CD4-positive, alpha-beta T cell (primary cell): ENCODE measurements at regions not wholly inside any gene's neighbourhood (a gene's known extent, or its start where the extent isn't known, plus 50 kb on each side); places are given as distances from the start of the nearest gene placed in this dataset.

Source experiments
- ATAC-seq: fragments of 200-7000 bp; cut with Tn5 transposase; one replicate; pipeline ENCODE4 v1.10.0; 2022; ENCODE audit warnings: mild to moderate bottlenecking; ENCODE audit not compliant: poor library complexity
- CTCF ChIA-PET: fragments of 350-600 bp; sonication (Branson Sonifier 250); formaldehyde crosslinking; loops from one replicate; lab custom pipeline; 2021; ENCODE audit warnings: antibody characterized with exemption, inconsistent platforms; lab: Charles Lee
- POLR2A ChIA-PET: fragments of 350-600 bp; sonication (Branson Sonifier 250); formaldehyde crosslinking; loops from one replicate; lab custom pipeline; 2021; ENCODE audit warnings: antibody characterized with exemption, inconsistent platforms; lab: Charles Lee
- DNase-seq, 14 experiments: peaks; one replicate each; pipeline ENCODE4 v3.0.0-alpha.2; 2013 to 2020; ENCODE audit warnings: mixed read lengths in 2 of 14
- H3K27ac ChIP-seq, 2 donors: one replicate each; pipeline versions ENCODE4 v1.5.1 to v1.7.0; 2013; ENCODE audit warnings: low read length in 2 of 2, low read depth in 1 of 2, mild to moderate bottlenecking in 1 of 2
- H3K27me3 ChIP-seq, 2 experiments: 1 replicate in 1 of 2; 2 replicates in 1 of 2; pipeline versions ENCODE4 v1.6.1 to v1.7.0; 2013; ENCODE audit warnings: low read length in 2 of 2, control low read depth in 1 of 2, mild to moderate bottlenecking in 1 of 2, moderate library complexity in 1 of 2; ENCODE audit not compliant: insufficient read depth in 2 of 2, control insufficient read depth in 1 of 2
- H3K36me3 ChIP-seq: one replicate; pipeline ENCODE4 v1.6.1; 2013; ENCODE audit warnings: low read length, control low read depth; ENCODE audit not compliant: insufficient read depth
- H3K4me1 ChIP-seq: one replicate; pipeline ENCODE4 v1.6.1; 2013; ENCODE audit warnings: low read length, control low read depth; ENCODE audit not compliant: insufficient read depth
- H3K4me3 ChIP-seq: one replicate; pipeline ENCODE4 v1.5.1; 2013; ENCODE audit warnings: mild to moderate bottlenecking, low read length, moderate library complexity
- H3K9me3 ChIP-seq, 2 experiments: 1 replicate in 1 of 2; 2 replicates in 1 of 2; pipeline versions ENCODE4 v1.6.1 to v1.7.0; 2013; ENCODE audit warnings: low read length in 2 of 2, mild to moderate bottlenecking in 2 of 2, control low read depth in 1 of 2, moderate library complexity in 1 of 2; ENCODE audit not compliant: control insufficient read depth in 1 of 2, insufficient read depth in 1 of 2
- H3K27ac Mint-ChIP-seq: one replicate; pipeline ENCODE4 v1.8.0; 2020; ENCODE audit warnings: mixed read lengths
- H3K27me3 Mint-ChIP-seq: one replicate; pipeline ENCODE4 v1.8.0; 2021; ENCODE audit warnings: mixed read lengths
- H3K36me3 Mint-ChIP-seq: one replicate; pipeline ENCODE4 v1.8.0; 2021; ENCODE audit warnings: low read depth, mixed read lengths
- H3K4me1 Mint-ChIP-seq: one replicate; pipeline ENCODE4 v1.8.0; 2021; ENCODE audit warnings: low read depth, mixed read lengths
- H3K4me3 Mint-ChIP-seq: one replicate; pipeline ENCODE4 v1.8.0; 2020; ENCODE audit warnings: mild to moderate bottlenecking, mixed read lengths
- H3K9me3 Mint-ChIP-seq: one replicate; pipeline ENCODE4 v1.8.0; 2020; ENCODE audit warnings: mixed read lengths
- CTCF ChIP-seq: fragments of 200-600 bp; IDR thresholded peaks from one replicate; pipeline ENCODE4 v1.8.0; 2022; ENCODE audit warnings: antibody characterized with exemption, mild to moderate bottlenecking
- intact Hi-C, 2 experiments: fragments of 100-400 bp; cut with DNase I in 1 of 2; cut with micrococcal nuclease in 1 of 2; formaldehyde crosslinking; loops; one replicate each; pipeline versions ENCODE4 v1.15.1 to v1.9.0; 2023 to 2025; cut with DNase I, micrococcal nuclease

GRCh38 chr1:192477630-192478029 lies 97.9 kb upstream of the RGS1 start:
- ChIA-PET POLR2A (interaction anchor here (0.6 to 1.4 kb wide), 4 partner anchors 39 to 330 kb away, joined by 3 to 6 read pairs (median 4); no protein-coding TSS in a partner anchor), CTCF (interaction anchor here (0.6 to 2.4 kb wide), 13 partner anchors 15 to 542 kb away, joined by 3 to 25 read pairs (median 4); no protein-coding TSS in a partner anchor)

GRCh38 chr1:192485692-192486436 lies 89.7 kb upstream of the RGS1 start:
- Mint-ChIP-seq H3K27ac (no peak overlapping the region), H3K27me3 (no peaks in the 10 kb centered on the region), H3K9me3 (no peaks in the 10 kb centered on the region), H3K36me3 (no peaks in the 10 kb centered on the region), H3K4me1 (peaks cover 6% of the 10 kb centered on the region), H3K4me3 (no peak overlapping the region)
- CTCF ChIA-PET, result no interaction called here
- Histone ChIP-seq H3K4me3 (no peak overlapping the region), H3K36me3 (no peaks in the 10 kb centered on the region), H3K27ac (no peak overlapping the region), H3K27me3 (no peaks in the 10 kb centered on the region), H3K9me3 (peaks cover 0 to 4% of the 10 kb centered on the region in 2 experiments), H3K4me1 (no peaks in the 10 kb centered on the region)
- DNase-seq (no peak), ATAC-seq (no peak)
- POLR2A ChIA-PET, result no interaction called here
- TF ChIP-seq CTCF, result no peak
- intact Hi-C loops, result no loop called here

More at GRCh38 chr1:192477630-192478029, 97.9 kb upstream of the RGS1 start:
- H3K4me1 Mint-ChIP-seq, result no peaks in the 10 kb centered on the region
- H3K27me3 Mint-ChIP-seq, result no peaks in the 10 kb centered on the region
- DNase-seq (peak in 3 of 14 experiments; percentile 63 to 67 (median 66)), ATAC-seq (peak; percentile 85)
- no peaks in the 10 kb centered on the region for H3K9me3 Mint-ChIP-seq
- no peaks in the 10 kb centered on the region for H3K36me3 Mint-ChIP-seq
- Histone ChIP-seq H3K27me3 (peaks cover 0 to 11% of the 10 kb centered on the region in 2 experiments), H3K4me3 (no peak overlapping the region), H3K27ac (no peak overlapping the region), H3K9me3 (no peaks in the 10 kb centered on the region), H3K4me1 (no peaks in the 10 kb centered on the region), H3K36me3 (no peaks in the 10 kb centered on the region)
- no peak overlapping the region for H3K27ac Mint-ChIP-seq
- peak; percentile 70 for TF ChIP-seq CTCF
- H3K4me3 Mint-ChIP-seq, result no peak overlapping the region
- intact Hi-C loops, result loop anchor here (1.0 to 10.0 kb wide), 10 partner anchors 35 to 647 kb away; partner anchors contain the start of gene CDC73 (in 1 of the 2)

- Mint-ChIP-seq H3K4me1 (peaks cover 6% of the 10 kb centered on the region), H3K27ac (no peak overlapping the region), H3K4me3 (no peak overlapping the region), H3K27me3 (no peaks in the 10 kb centered on the region), H3K36me3 (no peaks in the 10 kb centered on the region), H3K9me3 (no peaks in the 10 kb centered on the region)
- ChIA-PET CTCF (interaction anchor here (0.7 kb wide), 1 partner anchor 112 kb away, joined by 4 read pairs; no protein-coding TSS in a partner anchor), POLR2A (no interaction called here)
- DNase-seq (no peak), ATAC-seq (no peak)
- Histone ChIP-seq H3K27ac (no peak overlapping the region), H3K9me3 (peaks cover 0 to 4% of the 10 kb centered on the region in 2 experiments), H3K27me3 (no peaks in the 10 kb centered on the region), H3K36me3 (no peaks in the 10 kb centered on the region), H3K4me1 (no peaks in the 10 kb centered on the region), H3K4me3 (no peak overlapping the region)
- intact Hi-C loops, result no loop called here
- TF ChIP-seq CTCF, result no peak
Observed at GRCh38 chr1:192488058-192488457, 87.5 kb upstream of the RGS1 start.
